Fibroblast of lung (primary cell): ENCODE measurements at regions not wholly inside any gene's neighbourhood (a gene's known extent, or its start where the extent isn't known, plus 50 kb on each side); places are given as distances from the start of the nearest gene placed in this dataset.

Experiments used
- CTCF ChIP-seq, 2 donors: IDR thresholded peaks in 1 of 2; conservative IDR thresholded peaks in 1 of 2; 1 replicate in 1 of 2; 2 replicates in 1 of 2; pipeline ENCODE4 v1.5.1; 2011 to 2012; ENCODE audit warnings: low read length in 2 of 2, control low read depth in 1 of 2, inconsistent platforms in 1 of 2, low read depth in 1 of 2, mild to moderate bottlenecking in 1 of 2
- EZH2 ChIP-seq: IDR thresholded peaks from 2 replicates; pipeline ENCODE4 v1.5.1; 2012; ENCODE audit warnings: low read length, control low read depth, mild to moderate bottlenecking; ENCODE audit errors: missing control alignments

- TF ChIP-seq CTCF (conservative IDR thresholded peaks at IDR 0.05 in 1 of 2, IDR thresholded peaks at IDR 0.05 in 1 of 2; ENCODE audit: low read depth in 1 of 2, low read length in 2 of 2) (no peak), EZH2 (no peak)
These were observed 804.3 kb downstream of the CDH11 start for GRCh38 chr16:64317601-64318000.
